A204.1 (cell line): ENCODE measurements at regions not wholly inside any gene's neighbourhood (a gene's known extent, or its start where the extent isn't known, plus 50 kb on each side); places are given as distances from the start of the nearest gene placed in this dataset.
"Not testable (repeated sequence)": the region's sequence is repeated elsewhere in the genome, so short reads cannot be mapped to it uniquely, and the experiment has no call there.

Experiments
- FAIRE-seq: peaks from 2 replicates; lab custom pipeline; 2012; peaks lifted over from hg19 to GRCh38; lab: Jason Lieb, UNC

- FAIRE-seq, result no peak
These were observed 510.3 kb upstream of the CHAC2 start for GRCh38 chr2:53257287-53257686.

GRCh38 chr2:53253244-53253643 is 514.4 kb upstream of the CHAC2 start:
- FAIRE-seq, result no peak

- FAIRE-seq, result no peak
These were observed 515.5 kb upstream of the CHAC2 start for GRCh38 chr2:53252115-53252514.

- no peak for FAIRE-seq
These were observed 519.5 kb upstream of the CHAC2 start for GRCh38 chr2:53247956-53248735.

- FAIRE-seq, result no peak
These were observed 524.2 kb upstream of the CHAC2 start for GRCh38 chr2:53243430-53243829.

GRCh38 chr2:53242090-53242489 is 525.5 kb upstream of the CHAC2 start:
- FAIRE-seq, result no peak

- no peak for FAIRE-seq
These were observed 531.6 kb upstream of the CHAC2 start for GRCh38 chr2:53235836-53236582.

- no peak for FAIRE-seq
These were observed 533.1 kb upstream of the CHAC2 start for GRCh38 chr2:53234548-53234903.

GRCh38 chr2:53233759-53234547 is 533.7 kb upstream of the CHAC2 start:
- no peak for FAIRE-seq

GRCh38 chr2:53231908-53232307 is 535.7 kb upstream of the CHAC2 start:
- no peak for FAIRE-seq

GRCh38 chr2:53230691-53231090 is 536.9 kb upstream of the CHAC2 start:
- FAIRE-seq, result no peak

GRCh38 chr2:53227535-53227934 is 540.1 kb upstream of the CHAC2 start:
- no peak for FAIRE-seq

GRCh38 chr2:53220969-53221368 is 546.6 kb upstream of the CHAC2 start:
- FAIRE-seq, result no peak

GRCh38 chr2:53217250-53217649 is 550.4 kb upstream of the CHAC2 start:
- FAIRE-seq, result no peak

- FAIRE-seq, result no peak
These were observed 550.8 kb upstream of the CHAC2 start for GRCh38 chr2:53216805-53217204.

- no peak for FAIRE-seq
These were observed 555.0 kb upstream of the CHAC2 start for GRCh38 chr2:53212576-53212975.

- FAIRE-seq, result no peak
These were observed 556.3 kb upstream of the CHAC2 start for GRCh38 chr2:53211201-53211774.

- FAIRE-seq, result no peak
These were observed 557.1 kb upstream of the CHAC2 start for GRCh38 chr2:53210538-53210937.

GRCh38 chr2:53209679-53210458 is 557.7 kb upstream of the CHAC2 start:
- FAIRE-seq, result no peak

- FAIRE-seq, result no peak
These were observed 558.8 kb upstream of the CHAC2 start for GRCh38 chr2:53208815-53209214.

GRCh38 chr2:53206226-53206625 is 561.4 kb upstream of the CHAC2 start:
- FAIRE-seq, result not testable (repeated sequence)

GRCh38 chr2:53202063-53202462 is 565.5 kb upstream of the CHAC2 start:
- FAIRE-seq, result no peak
